ENCODE measurements at regions not wholly inside any gene's neighbourhood (a gene's known extent, or its start where the extent isn't known, plus 50 kb on each side); places are given as distances from the start of the nearest gene placed in this dataset.

GRCh38 chr4:173713026-173713425, 183.0 kb upstream of the HAND2 start (continued):
- TF ChIP-seq TCF7L2 (IDR thresholded peaks at IDR 0.05; ENCODE audit: borderline replicate concordance, extremely low read depth, insufficient read depth, insufficient read length) (no peak), CBX3 (IDR thresholded peaks at IDR 0.05; ENCODE audit: low read depth) (no peak), FOSL1 (IDR thresholded peaks at IDR 0.05; ENCODE audit: low read depth) (no peak)

GRCh38 chr4:173707658-173708419, 177.8 kb upstream of the HAND2 start:
- no peaks in the 10 kb centered on the region for H3K79me2 ChIP-seq (ENCODE audit: insufficient read depth, low read length)
- no peak overlapping the region for H3K4me3 ChIP-seq (replicated peaks in 1 of 2; ENCODE audit: low read depth in 1 of 2, low read length in 2 of 2)
- H3K27ac ChIP-seq (ENCODE audit: low read depth, low read length) = no peak overlapping the region
- ChIA-PET CTCF (no interaction called here), POLR2A (no interaction called here), RAD21 (ENCODE audit: low non-redundant PET in 1 of 2, low total read pairs in 2 of 2, uncharacterized antibody in 2 of 2, unreplicated experiment in 2 of 2) (no interaction called here)
- H3K4me1 ChIP-seq (ENCODE audit: control insufficient read depth in 1 of 2, insufficient read depth in 2 of 2, low read length in 2 of 2) = no peaks in the 10 kb centered on the region
- H3K4me2 ChIP-seq (ENCODE audit: low read length) = no peak overlapping the region
- H3K36me3 ChIP-seq (ENCODE audit: control insufficient read depth in 1 of 2, insufficient read depth in 2 of 2, low read length in 2 of 2) = no peaks in the 10 kb centered on the region
- TF ChIP-seq EGR1 (IDR thresholded peaks at IDR 0.05; ENCODE audit: low read depth) (no peak), CTCF (IDR thresholded peaks at IDR 0.05 in 2 of 3, conservative IDR thresholded peaks at IDR 0.05 in 1 of 3; ENCODE audit: borderline replicate concordance in 1 of 3, insufficient read depth in 1 of 3, low read depth in 2 of 3, low read length in 2 of 3) (no peak), MAX (IDR thresholded peaks at IDR 0.05) (no peak), ATF3 (IDR thresholded peaks at IDR 0.05) (no peak), EZH2 (IDR thresholded peaks at IDR 0.05) (no peak), CBX3 (IDR thresholded peaks at IDR 0.05; ENCODE audit: low read depth) (no peak), EZH2phosphoT487 (IDR thresholded peaks at IDR 0.05; ENCODE audit: borderline replicate concordance) (no peak), ZFX (IDR thresholded peaks at IDR 0.05) (no peak), REST (IDR thresholded peaks at IDR 0.05; ENCODE audit: low read depth) (no peak), POLR2AphosphoS5 (IDR thresholded peaks at IDR 0.05; ENCODE audit: low read depth, low read length) (no peak), ELF1 (IDR thresholded peaks at IDR 0.05; ENCODE audit: borderline replicate concordance, low read depth) (no peak), SIN3A (IDR thresholded peaks at IDR 0.05; ENCODE audit: low read depth) (no peak), TCF7L2 (IDR thresholded peaks at IDR 0.05; ENCODE audit: borderline replicate concordance, extremely low read depth, insufficient read depth, insufficient read length) (no peak), FOSL1 (IDR thresholded peaks at IDR 0.05; ENCODE audit: low read depth) (no peak), ZBTB33 (IDR thresholded peaks at IDR 0.05; ENCODE audit: extremely low read depth, insufficient replicate concordance, low read length) (no peak), SP1 (IDR thresholded peaks at IDR 0.05; ENCODE audit: low read depth) (no peak)
- H3K9ac ChIP-seq (ENCODE audit: low read length) = no peak overlapping the region
- no peak overlapping the region for H2AFZ ChIP-seq (ENCODE audit: low read depth, low read length, poor library complexity, severe bottlenecking)
- H3K27me3 ChIP-seq (ENCODE audit: insufficient read depth, low read length) = no peaks in the 10 kb centered on the region
- intact Hi-C loops (cut with micrococcal nuclease) = no loop called here
- H3K9me2 ChIP-seq (ENCODE audit: insufficient read depth) = no peaks in the 10 kb centered on the region
- ATAC-seq (no peak), DNase-seq (ENCODE audit: low read depth, low spot score) (no peak)
- H4K20me1 ChIP-seq (ENCODE audit: insufficient read depth) = no peaks in the 10 kb centered on the region
- BruUV-seq (replicated peaks) = no TSS peak
- H3K9me3 ChIP-seq (ENCODE audit: control insufficient read depth in 1 of 2, insufficient read depth in 1 of 2, low read depth in 1 of 2, low read length in 2 of 2) = no peaks in the 10 kb centered on the region
